Uterus (tissue), 2 donors: ENCODE measurements at regions not wholly inside any gene's neighbourhood (a gene's known extent, or its start where the extent isn't known, plus 50 kb on each side); places are given as distances from the start of the nearest gene placed in this dataset.

Experiments
- POLR2A ChIP-seq, 2 donors: fragments of 450-650 bp; IDR thresholded peaks; one replicate each; pipeline ENCODE4 v1.6.1; 2016; ENCODE audit warnings: antibody characterized with exemption in 2 of 2, mild to moderate bottlenecking in 1 of 2, moderate library complexity in 1 of 2
- TF ChIP-seq, protein P1 (sequence below), 4 experiments: fragments of 200-600 bp in 2 of 4; fragments of 450-650 bp in 2 of 4; sonication (generic) in 2 of 4; IDR thresholded peaks; one replicate each; pipeline ENCODE4 v1.5.1; 2016 to 2019; ENCODE audit warnings: antibody characterized with exemption in 4 of 4, mild to moderate bottlenecking in 2 of 4, moderate library complexity in 1 of 4

- TF ChIP-seq POLR2A (IDR thresholded peaks at IDR 0.05): no peak
- TF ChIP-seq, protein P1, sequence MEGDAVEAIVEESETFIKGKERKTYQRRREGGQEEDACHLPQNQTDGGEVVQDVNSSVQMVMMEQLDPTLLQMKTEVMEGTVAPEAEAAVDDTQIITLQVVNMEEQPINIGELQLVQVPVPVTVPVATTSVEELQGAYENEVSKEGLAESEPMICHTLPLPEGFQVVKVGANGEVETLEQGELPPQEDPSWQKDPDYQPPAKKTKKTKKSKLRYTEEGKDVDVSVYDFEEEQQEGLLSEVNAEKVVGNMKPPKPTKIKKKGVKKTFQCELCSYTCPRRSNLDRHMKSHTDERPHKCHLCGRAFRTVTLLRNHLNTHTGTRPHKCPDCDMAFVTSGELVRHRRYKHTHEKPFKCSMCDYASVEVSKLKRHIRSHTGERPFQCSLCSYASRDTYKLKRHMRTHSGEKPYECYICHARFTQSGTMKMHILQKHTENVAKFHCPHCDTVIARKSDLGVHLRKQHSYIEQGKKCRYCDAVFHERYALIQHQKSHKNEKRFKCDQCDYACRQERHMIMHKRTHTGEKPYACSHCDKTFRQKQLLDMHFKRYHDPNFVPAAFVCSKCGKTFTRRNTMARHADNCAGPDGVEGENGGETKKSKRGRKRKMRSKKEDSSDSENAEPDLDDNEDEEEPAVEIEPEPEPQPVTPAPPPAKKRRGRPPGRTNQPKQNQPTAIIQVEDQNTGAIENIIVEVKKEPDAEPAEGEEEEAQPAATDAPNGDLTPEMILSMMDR (IDR thresholded peaks at IDR 0.05): no peak
Measured at GRCh38 chr6:155787168-155787567, 331.5 kb upstream of the NOX3 start.
